Left ventricle myocardium inferior (tissue), 1 donor: ENCODE measurements at regions not wholly inside any gene's neighbourhood (a gene's known extent, or its start where the extent isn't known, plus 50 kb on each side); places are given as distances from the start of the nearest gene placed in this dataset.

ENCODE experiments used
- DNase-seq: peaks from one replicate; pipeline ENCODE4 v3.0.0-alpha.2; 2020
- H3K27ac ChIP-seq: fragments of 200-600 bp; replicated peaks from 2 replicates; pipeline ENCODE4 v1.8.0; 2021
- H3K27me3 ChIP-seq: fragments of 200-600 bp; 2 replicates; pipeline ENCODE4 v1.8.0; 2021; ENCODE audit warnings: low read depth
- H3K36me3 ChIP-seq: fragments of 200-600 bp; 2 replicates; pipeline ENCODE4 v1.8.0; 2021
- H3K4me1 ChIP-seq: fragments of 200-600 bp; 2 replicates; pipeline ENCODE4 v1.8.0; 2021
- H3K4me3 ChIP-seq: fragments of 200-600 bp; 2 replicates; pipeline ENCODE4 v1.8.0; 2021; ENCODE audit warnings: mild to moderate bottlenecking, moderate library complexity
- H3K9me3 ChIP-seq: fragments of 200-600 bp; replicated peaks from 2 replicates; pipeline ENCODE4 v1.8.0; 2021
- intact Hi-C: fragments of 100-400 bp; cut with micrococcal nuclease; formaldehyde crosslinking; loops from one replicate; pipeline ENCODE4 v1.11.0; 2022
- TF ChIP-seq, protein P1 (sequence below): fragments of 200-600 bp; IDR thresholded peaks from 2 replicates; pipeline ENCODE4 v1.8.0; 2021; ENCODE audit warnings: antibody characterized with exemption, mild to moderate bottlenecking, borderline replicate concordance
- donor health status: DM: no; HTN: yes; CAD: no; lungs with severe emphysema.

GRCh38 chr1:219701476-219701875 lies 88.6 kb upstream of the ZC3H11B start:
- Histone ChIP-seq H3K27ac (no peak overlapping the region), H3K36me3 (no peaks in the 10 kb centered on the region), H3K4me1 (peaks cover 8% of the 10 kb centered on the region), H3K9me3 (no peaks in the 10 kb centered on the region), H3K4me3 (no peak overlapping the region), H3K27me3 (no peaks in the 10 kb centered on the region)
- DNase-seq = no peak
- TF ChIP-seq, protein P1, sequence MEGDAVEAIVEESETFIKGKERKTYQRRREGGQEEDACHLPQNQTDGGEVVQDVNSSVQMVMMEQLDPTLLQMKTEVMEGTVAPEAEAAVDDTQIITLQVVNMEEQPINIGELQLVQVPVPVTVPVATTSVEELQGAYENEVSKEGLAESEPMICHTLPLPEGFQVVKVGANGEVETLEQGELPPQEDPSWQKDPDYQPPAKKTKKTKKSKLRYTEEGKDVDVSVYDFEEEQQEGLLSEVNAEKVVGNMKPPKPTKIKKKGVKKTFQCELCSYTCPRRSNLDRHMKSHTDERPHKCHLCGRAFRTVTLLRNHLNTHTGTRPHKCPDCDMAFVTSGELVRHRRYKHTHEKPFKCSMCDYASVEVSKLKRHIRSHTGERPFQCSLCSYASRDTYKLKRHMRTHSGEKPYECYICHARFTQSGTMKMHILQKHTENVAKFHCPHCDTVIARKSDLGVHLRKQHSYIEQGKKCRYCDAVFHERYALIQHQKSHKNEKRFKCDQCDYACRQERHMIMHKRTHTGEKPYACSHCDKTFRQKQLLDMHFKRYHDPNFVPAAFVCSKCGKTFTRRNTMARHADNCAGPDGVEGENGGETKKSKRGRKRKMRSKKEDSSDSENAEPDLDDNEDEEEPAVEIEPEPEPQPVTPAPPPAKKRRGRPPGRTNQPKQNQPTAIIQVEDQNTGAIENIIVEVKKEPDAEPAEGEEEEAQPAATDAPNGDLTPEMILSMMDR = no peak
- intact Hi-C loops = no loop called here

- H3K36me3 ChIP-seq = no peaks in the 10 kb centered on the region
- no peak overlapping the region for H3K27ac ChIP-seq
- no peak for DNase-seq
- TF ChIP-seq, protein P1 = no peak
- H3K9me3 ChIP-seq = no peaks in the 10 kb centered on the region
- H3K27me3 ChIP-seq = no peaks in the 10 kb centered on the region
- peaks cover 8% of the 10 kb centered on the region for H3K4me1 ChIP-seq
- no peak overlapping the region for H3K4me3 ChIP-seq
- intact Hi-C loops = no loop called here
Observed at GRCh38 chr1:219699870-219700269, 87.0 kb upstream of the ZC3H11B start.

DNA sequence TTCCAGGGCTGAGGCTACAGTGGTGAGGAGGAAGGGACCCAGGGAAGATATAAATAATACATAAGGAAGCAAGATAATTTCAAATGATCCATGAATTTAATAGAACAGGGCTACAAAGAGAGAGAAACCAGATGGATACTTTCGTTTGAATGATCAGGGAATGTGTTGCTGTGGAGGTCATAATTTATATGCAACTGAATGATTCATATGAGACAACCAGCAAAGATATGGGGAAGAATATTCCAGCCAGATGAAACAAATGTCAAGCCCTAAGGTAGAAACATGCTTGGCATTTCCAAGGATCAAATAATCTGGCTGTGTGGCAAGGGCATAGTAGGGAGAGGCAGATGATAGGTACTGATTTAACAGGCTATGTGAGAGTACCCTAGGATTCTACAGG lies 84.8 kb upstream of the ZC3H11B start:
- H3K36me3 ChIP-seq = no peaks in the 10 kb centered on the region
- H3K9me3 ChIP-seq = no peaks in the 10 kb centered on the region
- no peak for DNase-seq
- no peak overlapping the region for H3K4me3 ChIP-seq
- intact Hi-C loops = no loop called here
- peaks cover 8% of the 10 kb centered on the region for H3K4me1 ChIP-seq
- no peak overlapping the region for H3K27ac ChIP-seq
- TF ChIP-seq, protein P1 = no peak
- no peaks in the 10 kb centered on the region for H3K27me3 ChIP-seq

DNA sequence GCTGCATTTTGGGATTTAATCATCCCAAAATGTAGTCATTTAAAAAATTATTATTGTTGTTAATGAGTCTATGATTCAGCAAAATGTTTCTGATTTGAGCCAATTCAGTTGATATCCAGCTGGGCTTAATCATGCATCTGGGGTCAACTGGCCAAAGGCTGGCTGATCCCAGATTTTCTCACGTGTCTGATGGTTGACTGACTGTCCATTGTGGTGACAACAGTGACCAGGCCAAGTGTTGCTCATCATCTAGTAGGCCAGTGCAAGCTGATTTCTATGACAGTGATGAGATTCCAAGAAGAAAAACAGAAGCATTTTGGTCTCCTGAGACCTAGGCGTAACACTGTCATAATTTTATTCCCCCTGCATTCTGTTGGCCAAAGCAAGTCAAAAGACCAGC lies 80.1 kb upstream of the ZC3H11B start:
- no peak for DNase-seq
- intact Hi-C loops = no loop called here
- no peaks in the 10 kb centered on the region for H3K4me1 ChIP-seq

DNA sequence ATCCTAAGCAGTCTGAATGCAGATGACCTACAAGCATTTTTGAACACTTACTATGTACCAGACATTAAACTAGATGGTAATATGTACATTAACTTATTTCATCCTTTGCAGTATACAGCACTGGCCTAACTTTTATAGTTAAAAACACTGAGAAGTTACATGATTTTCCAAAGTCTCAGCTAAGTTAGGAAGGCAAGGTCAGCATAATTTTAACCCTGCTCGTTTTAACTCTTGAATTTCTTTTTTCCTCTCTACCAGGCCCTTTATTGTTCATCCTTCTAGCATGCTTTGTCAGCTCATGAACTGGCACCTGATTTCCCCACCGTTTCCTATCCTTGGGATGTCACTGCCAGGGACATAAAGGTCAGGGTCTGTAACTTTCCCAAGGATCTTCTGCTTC lies 76.9 kb upstream of the ZC3H11B start:
- intact Hi-C loops = no loop called here
- no peak overlapping the region for H3K27ac ChIP-seq
- DNase-seq = no peak
- no peaks in the 10 kb centered on the region for H3K27me3 ChIP-seq
- H3K4me1 ChIP-seq = no peaks in the 10 kb centered on the region
- no peaks in the 10 kb centered on the region for H3K9me3 ChIP-seq
- TF ChIP-seq, protein P1 = no peak
- H3K4me3 ChIP-seq = no peak overlapping the region
- no peaks in the 10 kb centered on the region for H3K36me3 ChIP-seq

More for the DNA sequence above, 80.1 kb upstream of the ZC3H11B start:
- Histone ChIP-seq H3K36me3 (no peaks in the 10 kb centered on the region), H3K4me3 (no peak overlapping the region), H3K9me3 (no peaks in the 10 kb centered on the region), H3K27me3 (no peaks in the 10 kb centered on the region), H3K27ac (no peak overlapping the region)
- TF ChIP-seq, protein P1 = no peak

DNA sequence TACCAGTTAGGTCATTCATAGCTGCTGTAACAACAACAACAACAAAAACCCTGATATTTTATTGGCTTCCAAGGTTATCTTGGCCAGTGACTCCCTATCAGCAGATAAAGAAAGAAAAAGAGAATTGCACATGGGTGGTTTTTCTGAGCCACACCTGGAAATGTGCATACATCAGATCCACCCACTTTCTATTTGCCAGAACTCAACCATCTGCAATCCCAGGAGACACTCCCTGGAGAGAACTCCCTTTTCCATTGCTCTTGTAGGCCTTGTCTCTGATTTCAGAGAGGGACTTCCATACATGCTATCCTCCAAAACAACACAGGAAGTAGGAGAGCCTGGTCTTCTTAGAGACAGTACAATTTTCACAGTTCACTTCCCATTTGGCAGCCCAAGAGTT lies 74.9 kb upstream of the ZC3H11B start:
- intact Hi-C loops = no loop called here
- TF ChIP-seq, protein P1 = no peak
- H3K27ac ChIP-seq = no peak overlapping the region
- H3K4me3 ChIP-seq = no peak overlapping the region
- H3K9me3 ChIP-seq = no peaks in the 10 kb centered on the region
- no peaks in the 10 kb centered on the region for H3K4me1 ChIP-seq
- no peak for DNase-seq
- H3K36me3 ChIP-seq = no peaks in the 10 kb centered on the region
- H3K27me3 ChIP-seq = no peaks in the 10 kb centered on the region
